Muscle layer of duodenum (tissue), 2 donors: ENCODE measurements at regions not wholly inside any gene's neighbourhood (a gene's known extent, or its start where the extent isn't known, plus 50 kb on each side); places are given as distances from the start of the nearest gene placed in this dataset.
"Not testable (repeated sequence)": the region's sequence is repeated elsewhere in the genome, so short reads cannot be mapped to it uniquely, and the experiment has no call there.

Experiments
- H3K27ac ChIP-seq: one replicate; pipeline ENCODE4 v1.7.0; 2013; ENCODE audit warnings: mild to moderate bottlenecking, low read length
- H3K27me3 ChIP-seq: one replicate; pipeline ENCODE4 v1.7.0; 2013; ENCODE audit warnings: low read depth, mild to moderate bottlenecking, control low read depth, low read length
- H3K36me3 ChIP-seq, 2 donors: one replicate each; pipeline ENCODE4 v1.7.0; 2013; ENCODE audit warnings: low read length in 2 of 2, control low read depth in 1 of 2, mild to moderate bottlenecking in 1 of 2; ENCODE audit not compliant: insufficient read depth in 2 of 2, control insufficient read depth in 1 of 2
- H3K4me1 ChIP-seq, 2 donors: one replicate each; pipeline ENCODE4 v1.7.0; 2013; ENCODE audit warnings: low read length in 2 of 2, mild to moderate bottlenecking in 2 of 2, control low read depth in 1 of 2, moderate library complexity in 1 of 2; ENCODE audit not compliant: insufficient read depth in 2 of 2, control insufficient read depth in 1 of 2
- H3K4me3 ChIP-seq, 2 donors: one replicate each; pipeline ENCODE4 v1.7.0; 2013; ENCODE audit warnings: low read length in 2 of 2, low read depth in 1 of 2, mild to moderate bottlenecking in 1 of 2
- H3K9me3 ChIP-seq, 2 donors: one replicate each; pipeline ENCODE4 v1.7.0; 2013; ENCODE audit warnings: low read length in 2 of 2, control low read depth in 1 of 2, mild to moderate bottlenecking in 1 of 2; ENCODE audit not compliant: control insufficient read depth in 1 of 2
- donor health status: healthy.

- Histone ChIP-seq H3K27ac (no peak overlapping the region), H3K9me3 (no peaks in the 10 kb centered on the region), H3K27me3 (no peaks in the 10 kb centered on the region), H3K4me3 (no peak overlapping the region), H3K36me3 (no peaks in the 10 kb centered on the region), H3K4me1 (no peaks in the 10 kb centered on the region)
Measured at GRCh38 chr7:39758234-39758970, 135.0 kb downstream of the RALA start.

GRCh38 chr7:39761449-39761848, 138.1 kb downstream of the RALA start:
- Histone ChIP-seq H3K27ac (no peak overlapping the region), H3K27me3 (no peaks in the 10 kb centered on the region), H3K9me3 (no peaks in the 10 kb centered on the region), H3K4me1 (no peaks in the 10 kb centered on the region), H3K36me3 (no peaks in the 10 kb centered on the region), H3K4me3 (no peak overlapping the region)

GRCh38 chr7:39762466-39762865, 139.1 kb downstream of the RALA start:
- not testable (repeated sequence) for H3K4me3 ChIP-seq, H3K27ac ChIP-seq, H3K36me3 ChIP-seq, H3K9me3 ChIP-seq, H3K27me3 ChIP-seq, H3K4me1 ChIP-seq

- not testable (repeated sequence) for H3K4me3 ChIP-seq, H3K27ac ChIP-seq, H3K36me3 ChIP-seq, H3K9me3 ChIP-seq, H3K4me1 ChIP-seq, H3K27me3 ChIP-seq
Measured at GRCh38 chr7:39762881-39763280, 139.5 kb downstream of the RALA start.

GRCh38 chr7:39765833-39766232, 142.5 kb downstream of the RALA start:
- H3K27ac ChIP-seq, H3K27me3 ChIP-seq, H3K36me3 ChIP-seq, H3K9me3 ChIP-seq, H3K4me3 ChIP-seq, H3K4me1 ChIP-seq: not testable (repeated sequence)

- not testable (repeated sequence) for H3K27ac ChIP-seq, H3K9me3 ChIP-seq, H3K4me3 ChIP-seq, H3K36me3 ChIP-seq, H3K27me3 ChIP-seq, H3K4me1 ChIP-seq
Measured at GRCh38 chr7:39768439-39768838, 145.1 kb downstream of the RALA start.

- not testable (repeated sequence) for H3K27me3 ChIP-seq, H3K9me3 ChIP-seq, H3K4me3 ChIP-seq, H3K36me3 ChIP-seq, H3K27ac ChIP-seq, H3K4me1 ChIP-seq
Measured at GRCh38 chr7:39774341-39774851, 151.0 kb downstream of the RALA start.

- not testable (repeated sequence) for H3K4me3 ChIP-seq, H3K36me3 ChIP-seq, H3K27ac ChIP-seq, H3K27me3 ChIP-seq, H3K9me3 ChIP-seq, H3K4me1 ChIP-seq
Measured at GRCh38 chr7:39781557-39781956, 158.2 kb downstream of the RALA start.

GRCh38 chr7:39786440-39786839, 163.1 kb downstream of the RALA start:
- H3K4me3 ChIP-seq, H3K36me3 ChIP-seq, H3K27ac ChIP-seq: not testable (repeated sequence)

GRCh38 chr7:39791035-39791434, 159.0 kb upstream of the CDK13 start:
- not testable (repeated sequence) for H3K4me3 ChIP-seq, H3K36me3 ChIP-seq, H3K4me1 ChIP-seq, H3K27ac ChIP-seq, H3K27me3 ChIP-seq, H3K9me3 ChIP-seq

More at GRCh38 chr7:39786440-39786839, 163.1 kb downstream of the RALA start:
- H3K27me3 ChIP-seq, H3K9me3 ChIP-seq, H3K4me1 ChIP-seq: not testable (repeated sequence)

GRCh38 chr7:39791911-39792310, 158.1 kb upstream of the CDK13 start:
- not testable (repeated sequence) for H3K36me3 ChIP-seq, H3K9me3 ChIP-seq, H3K27ac ChIP-seq, H3K4me3 ChIP-seq, H3K27me3 ChIP-seq, H3K4me1 ChIP-seq

GRCh38 chr7:39793026-39793425, 157.0 kb upstream of the CDK13 start:
- not testable (repeated sequence) for H3K4me1 ChIP-seq, H3K4me3 ChIP-seq, H3K27me3 ChIP-seq, H3K9me3 ChIP-seq, H3K27ac ChIP-seq, H3K36me3 ChIP-seq
